Type B pancreatic cell (in vitro differentiated cells): ENCODE measurements at regions not wholly inside any gene's neighbourhood (a gene's known extent, or its start where the extent isn't known, plus 50 kb on each side); places are given as distances from the start of the nearest gene placed in this dataset.

Experiments
- DNase-seq: peaks from one replicate; pipeline ENCODE4 v3.0.0; 2021; ENCODE audit warnings: mixed read lengths; ENCODE audit not compliant: unreplicated experiment; ENCODE audit errors: extremely low spot score
- H3K27ac Mint-ChIP-seq: 2 replicates; pipeline ENCODE4 v1.8.0; 2021; ENCODE audit warnings: mild to moderate bottlenecking, mixed read lengths
- H3K27me3 Mint-ChIP-seq: 2 replicates; pipeline ENCODE4 v1.8.0; 2021; ENCODE audit warnings: mixed read lengths
- H3K36me3 Mint-ChIP-seq: 2 replicates; pipeline ENCODE4 v1.8.0; 2021; ENCODE audit warnings: mixed read lengths
- H3K4me1 Mint-ChIP-seq: one replicate; pipeline ENCODE4 v1.8.0; 2021; ENCODE audit warnings: mixed read lengths; ENCODE audit not compliant: unreplicated experiment
- H3K4me3 Mint-ChIP-seq: 2 replicates; pipeline ENCODE4 v1.8.0; 2021; ENCODE audit warnings: mild to moderate bottlenecking, mixed read lengths
- H3K9me3 Mint-ChIP-seq: 2 replicates; pipeline ENCODE4 v1.8.0; 2021; ENCODE audit warnings: mixed read lengths
- CTCF ChIP-seq: fragments of 200-600 bp; sonication (generic); conservative IDR thresholded peaks from 2 replicates; pipeline ENCODE4 v1.5.0; 2021; ENCODE audit warnings: antibody characterized with exemption, mild to moderate bottlenecking

GRCh38 chr18:24536834-24537233 lies 76.4 kb downstream of the HRH4 start:
- Mint-ChIP-seq H3K36me3 (no peaks in the 10 kb centered on the region), H3K4me3 (no peak overlapping the region), H3K4me1 (no peaks in the 10 kb centered on the region), H3K27ac (no peak overlapping the region), H3K9me3 (peaks cover 5% of the 10 kb centered on the region), H3K27me3 (peaks cover 15% of the 10 kb centered on the region)
- TF ChIP-seq CTCF, result no peak
- DNase-seq, result no peak

- Mint-ChIP-seq H3K27ac (no peak overlapping the region), H3K27me3 (peaks cover 9% of the 10 kb centered on the region), H3K9me3 (no peaks in the 10 kb centered on the region), H3K4me3 (no peak overlapping the region), H3K4me1 (peaks cover 4% of the 10 kb centered on the region), H3K36me3 (no peaks in the 10 kb centered on the region)
- DNase-seq, result no peak
- TF ChIP-seq CTCF, result no peak
These were observed 78.2 kb downstream of the HRH4 start for GRCh38 chr18:24538414-24539264.

GRCh38 chr18:24539866-24540617 lies 79.6 kb downstream of the HRH4 start:
- no peak for DNase-seq
- no peak for TF ChIP-seq CTCF
- Mint-ChIP-seq H3K4me1 (peaks cover 11% of the 10 kb centered on the region), H3K9me3 (no peaks in the 10 kb centered on the region), H3K27ac (no peak overlapping the region), H3K4me3 (no peak overlapping the region), H3K36me3 (no peaks in the 10 kb centered on the region), H3K27me3 (peaks cover 15% of the 10 kb centered on the region)

- no peak for TF ChIP-seq CTCF
- Mint-ChIP-seq H3K27ac (no peak overlapping the region), H3K4me3 (no peak overlapping the region)
These were observed 80.5 kb downstream of the HRH4 start for GRCh38 chr18:24540896-24541295.

GRCh38 chr18:24543086-24543794 lies 82.8 kb downstream of the HRH4 start:
- H3K36me3 Mint-ChIP-seq, result no peaks in the 10 kb centered on the region
- peaks cover 11% of the 10 kb centered on the region for H3K4me1 Mint-ChIP-seq
- TF ChIP-seq CTCF, result no peak
- peaks cover 11% of the 10 kb centered on the region for H3K27me3 Mint-ChIP-seq
- H3K9me3 Mint-ChIP-seq, result no peaks in the 10 kb centered on the region
- no peak overlapping the region for H3K4me3 Mint-ChIP-seq
- no peak for DNase-seq
- H3K27ac Mint-ChIP-seq, result no peak overlapping the region

More at GRCh38 chr18:24540896-24541295, 80.5 kb downstream of the HRH4 start:
- H3K36me3 Mint-ChIP-seq, result no peaks in the 10 kb centered on the region
- peaks cover 11% of the 10 kb centered on the region for H3K4me1 Mint-ChIP-seq
- DNase-seq, result no peak
- no peaks in the 10 kb centered on the region for H3K9me3 Mint-ChIP-seq
- H3K27me3 Mint-ChIP-seq, result peaks cover 11% of the 10 kb centered on the region
